HG02678 (cell line): ENCODE measurements at regions not wholly inside any gene's neighbourhood (a gene's known extent, or its start where the extent isn't known, plus 50 kb on each side); places are given as distances from the start of the nearest gene placed in this dataset.
"Not testable (repeated sequence)": the region's sequence is repeated elsewhere in the genome, so short reads cannot be mapped to it uniquely, and the experiment has no call there.

ENCODE experiments used
- ATAC-seq: cut with Tn5 transposase; IDR thresholded peaks from one replicate; pipeline ENCODE4 v1.9.1; 2021; ENCODE audit warnings: mild to moderate bottlenecking, moderate library complexity; ENCODE audit not compliant: unreplicated experiment

- ATAC-seq = not testable (repeated sequence)
Observed at GRCh38 chr9:41019858-41020562, 108.5 kb downstream of the FOXD4L6 start.

GRCh38 chr9:41018948-41019347 is 109.5 kb downstream of the FOXD4L6 start:
- not testable (repeated sequence) for ATAC-seq

- not testable (repeated sequence) for ATAC-seq
Observed at GRCh38 chr9:41016699-41017098, 111.8 kb downstream of the FOXD4L6 start.

- not testable (repeated sequence) for ATAC-seq
Observed at GRCh38 chr9:40999952-41000700, 128.4 kb downstream of the FOXD4L6 start.

GRCh38 chr9:40995490-40995889 is 133.0 kb downstream of the FOXD4L6 start:
- not testable (repeated sequence) for ATAC-seq

- ATAC-seq = not testable (repeated sequence)
Observed at GRCh38 chr9:40993842-40994241, 134.6 kb downstream of the FOXD4L6 start.

GRCh38 chr9:40993375-40993774 is 135.1 kb downstream of the FOXD4L6 start:
- ATAC-seq = not testable (repeated sequence)

- ATAC-seq = peak; percentile 40
Observed at GRCh38 chr9:40992472-40992821, 136.0 kb downstream of the FOXD4L6 start.

GRCh38 chr9:40991741-40992471 is 136.6 kb downstream of the FOXD4L6 start:
- peak; percentile 100 for ATAC-seq

GRCh38 chr9:40991100-40991740 is 137.3 kb downstream of the FOXD4L6 start:
- not testable (repeated sequence) for ATAC-seq

- ATAC-seq = not testable (repeated sequence)
Observed at GRCh38 chr9:40986332-40986731, 142.1 kb downstream of the FOXD4L6 start.

- not testable (repeated sequence) for ATAC-seq
Observed at GRCh38 chr9:40975351-40975750, 153.1 kb downstream of the FOXD4L6 start.

GRCh38 chr9:40974912-40975311 is 153.6 kb downstream of the FOXD4L6 start:
- ATAC-seq = not testable (repeated sequence)

- ATAC-seq = not testable (repeated sequence)
Observed at GRCh38 chr9:40971773-40972172, 156.7 kb downstream of the FOXD4L6 start.

GRCh38 chr9:40970340-40970739 is 158.1 kb downstream of the FOXD4L6 start:
- ATAC-seq = not testable (repeated sequence)

- not testable (repeated sequence) for ATAC-seq
Observed at GRCh38 chr9:40962461-40962860, 166.0 kb downstream of the FOXD4L6 start.

GRCh38 chr9:40951876-40952494 is 176.5 kb downstream of the FOXD4L6 start:
- not testable (repeated sequence) for ATAC-seq

GRCh38 chr9:40946228-40946627 is 182.3 kb downstream of the FOXD4L6 start:
- not testable (repeated sequence) for ATAC-seq

- ATAC-seq = not testable (repeated sequence)
Observed at GRCh38 chr9:40942730-40943129, 185.8 kb downstream of the FOXD4L6 start.

- ATAC-seq = not testable (repeated sequence)
Observed at GRCh38 chr9:40939888-40940209, 188.6 kb downstream of the FOXD4L6 start.
